GM21526 (cell line): ENCODE measurements at regions not wholly inside any gene's neighbourhood (a gene's known extent, or its start where the extent isn't known, plus 50 kb on each side); places are given as distances from the start of the nearest gene placed in this dataset.

Experiments
- ATAC-seq: cut with Tn5 transposase; IDR thresholded peaks from one replicate; pipeline ENCODE4 v1.9.1; 2021; ENCODE audit warnings: moderate library complexity; ENCODE audit not compliant: unreplicated experiment, low FRiP score

- no peak for ATAC-seq
These were observed 470.7 kb upstream of the B3GAT1 start for GRCh38 chr11:134882671-134883297.

- ATAC-seq = no peak
These were observed 470.1 kb upstream of the B3GAT1 start for GRCh38 chr11:134882141-134882540.

GRCh38 chr11:134880788-134881187 lies 468.7 kb upstream of the B3GAT1 start:
- ATAC-seq = no peak

GRCh38 chr11:134879931-134880330 lies 467.9 kb upstream of the B3GAT1 start:
- ATAC-seq = no peak

DNA sequence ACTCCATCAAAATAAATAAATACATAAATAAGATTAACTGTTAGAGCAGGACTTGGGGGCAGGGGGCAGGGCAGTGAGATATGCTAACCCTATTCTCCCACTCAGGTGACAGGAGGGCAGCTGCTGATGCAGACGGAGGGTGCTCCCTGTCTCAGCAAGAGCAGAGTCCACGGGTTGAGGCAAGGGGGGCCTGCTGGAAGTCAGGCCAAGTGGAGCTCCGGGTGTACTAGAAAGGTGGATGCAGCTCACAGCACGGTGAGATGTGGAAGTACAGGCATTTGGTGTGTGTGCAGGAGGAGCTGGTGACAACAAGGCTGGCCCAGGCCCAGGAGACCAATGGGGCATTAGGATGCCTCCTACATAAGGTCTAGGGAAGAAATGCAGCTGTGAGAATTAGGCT lies 467.3 kb upstream of the B3GAT1 start:
- ATAC-seq = no peak

DNA sequence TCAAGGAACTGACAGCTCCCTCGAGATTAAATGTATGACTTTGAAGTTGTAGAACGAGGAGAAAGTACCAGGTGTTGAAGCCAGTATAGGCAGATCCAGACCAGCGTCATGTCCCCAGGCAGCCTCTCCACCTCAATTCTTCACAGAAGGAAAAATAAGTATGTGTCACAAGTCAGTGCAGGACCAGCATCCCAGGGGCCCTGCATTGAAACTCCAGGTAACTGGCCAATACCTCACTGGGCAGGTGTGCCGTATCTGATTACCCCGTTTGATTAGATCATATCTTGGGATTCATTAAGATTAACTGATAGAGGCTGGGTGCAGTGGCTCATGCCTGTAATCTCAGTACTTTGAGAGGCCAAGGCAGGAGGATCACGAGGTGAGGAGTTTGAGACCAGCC lies 466.7 kb upstream of the B3GAT1 start:
- ATAC-seq = no peak

GRCh38 chr11:134876226-134876625 lies 464.2 kb upstream of the B3GAT1 start:
- no peak for ATAC-seq

DNA sequence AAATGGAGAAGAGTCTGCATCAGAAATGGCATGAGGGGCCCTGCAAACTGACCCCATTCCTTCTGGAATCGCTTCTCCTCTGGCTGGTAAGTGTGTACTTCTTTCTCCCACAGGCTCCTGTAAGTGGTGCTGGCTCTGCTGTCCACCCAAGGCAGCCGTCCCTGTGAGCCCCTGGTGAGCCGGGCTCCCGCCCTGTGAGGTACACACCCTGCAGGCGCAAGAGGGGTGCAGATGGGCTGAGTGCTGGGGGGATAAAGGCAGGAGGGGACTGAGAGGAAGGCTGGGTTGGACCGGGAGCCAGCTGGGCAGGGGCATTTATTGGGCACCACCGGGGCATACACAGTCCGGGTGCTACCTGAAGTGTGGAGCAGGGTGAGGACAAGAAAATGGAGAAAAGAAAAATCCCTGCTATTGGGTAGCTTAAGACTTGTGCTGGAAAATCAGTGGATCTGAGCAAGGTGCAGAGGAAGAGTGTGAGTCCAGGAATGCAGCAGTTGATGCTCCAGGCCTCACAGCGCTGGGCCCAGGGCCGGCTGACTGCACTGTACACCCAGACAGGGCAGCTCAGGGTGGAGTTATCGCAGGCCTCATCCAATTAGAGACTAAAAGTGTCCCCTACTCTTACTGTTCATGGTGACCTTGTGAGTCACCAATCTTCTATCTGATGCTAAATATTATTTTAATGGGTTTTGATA lies 455.1 kb upstream of the B3GAT1 start:
- no peak for ATAC-seq

DNA sequence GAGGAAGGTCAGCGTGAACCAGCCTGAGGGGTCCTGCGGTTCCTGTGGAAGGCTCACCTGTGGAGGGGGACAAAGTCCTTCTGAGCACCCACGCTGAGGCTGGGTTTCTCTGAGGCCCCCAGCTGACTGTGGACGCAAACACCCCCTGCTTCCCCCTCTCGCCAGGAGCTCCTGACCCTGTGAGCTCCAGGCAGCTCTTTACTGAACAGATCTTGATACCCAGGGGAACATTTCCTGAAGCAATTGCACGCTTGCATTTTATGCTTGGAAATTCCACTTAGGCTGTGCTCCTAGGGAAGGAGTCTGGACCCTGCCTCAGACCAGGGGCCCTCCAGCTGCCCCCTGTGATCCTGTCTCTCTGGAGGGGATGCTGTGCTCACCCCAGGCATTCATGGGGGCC lies 454.2 kb upstream of the B3GAT1 start:
- no peak for ATAC-seq

DNA sequence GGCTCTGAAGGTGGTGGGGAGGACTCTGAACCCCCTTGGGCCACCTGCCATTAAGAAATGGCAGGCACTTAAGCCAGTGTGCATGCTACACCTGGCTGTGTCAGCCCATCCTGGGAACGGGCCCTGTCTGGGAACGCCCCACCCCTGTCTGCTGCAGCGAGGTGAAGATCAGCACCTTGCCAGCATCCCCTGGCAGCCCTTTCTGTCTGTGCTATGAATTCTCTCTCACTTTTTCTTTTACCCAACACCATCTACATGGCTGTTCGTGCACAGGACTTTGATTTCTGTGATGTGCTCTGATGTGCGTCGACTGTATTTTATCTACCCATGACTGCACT lies 452.9 kb upstream of the B3GAT1 start:
- ATAC-seq = no peak

GRCh38 chr11:134864233-134864967 lies 452.4 kb upstream of the B3GAT1 start:
- ATAC-seq = no peak

- no peak for ATAC-seq
These were observed 451.3 kb upstream of the B3GAT1 start for GRCh38 chr11:134863294-134863693.

GRCh38 chr11:134862587-134863195 lies 450.6 kb upstream of the B3GAT1 start:
- ATAC-seq = no peak

GRCh38 chr11:134862105-134862502 lies 450.1 kb upstream of the B3GAT1 start:
- ATAC-seq = no peak

GRCh38 chr11:134861490-134862104 lies 449.6 kb upstream of the B3GAT1 start:
- no peak for ATAC-seq

GRCh38 chr11:134858783-134859480 lies 446.9 kb upstream of the B3GAT1 start:
- ATAC-seq = no peak

GRCh38 chr11:134857035-134857434 lies 445.0 kb upstream of the B3GAT1 start:
- no peak for ATAC-seq

GRCh38 chr11:134856056-134856971 lies 444.3 kb upstream of the B3GAT1 start:
- no peak for ATAC-seq
